ENCODE measurements at regions not wholly inside any gene's neighbourhood (a gene's known extent, or its start where the extent isn't known, plus 50 kb on each side); places are given as distances from the start of the nearest gene placed in this dataset.

DNA sequence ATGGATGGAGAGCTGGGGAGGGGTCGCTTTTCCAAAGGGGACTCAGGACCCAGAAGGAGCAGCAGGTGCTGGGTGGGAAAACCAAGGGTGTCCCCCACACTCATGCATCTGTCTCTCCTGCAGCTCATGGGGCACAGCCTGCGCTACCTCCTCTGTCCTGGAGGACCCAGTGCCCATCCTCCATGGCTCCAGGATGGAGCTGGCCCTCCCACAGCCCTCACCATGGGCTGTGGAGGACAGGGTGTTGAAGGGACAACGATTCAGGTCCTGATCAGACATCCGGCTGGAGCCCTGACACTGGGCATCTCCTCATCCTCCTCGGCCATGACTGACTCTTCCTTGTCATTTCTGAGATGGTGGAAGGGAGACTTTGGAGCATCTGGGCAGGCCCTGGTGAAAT is 97.9 kb upstream of the SULF2 start:
- Histone ChIP-seq H3K9me3 (no peaks in the 10 kb centered on the region), H3K27ac (no peak overlapping the region), H3K27me3 (peaks cover 0 to 6% (median 0%) of the 10 kb centered on the region in 4 donors), H3K4me1 (no peaks in the 10 kb centered on the region), H3K36me3 (no peaks in the 10 kb centered on the region), H3K4me3 (no peak overlapping the region)
- TF ChIP-seq, protein P1, sequence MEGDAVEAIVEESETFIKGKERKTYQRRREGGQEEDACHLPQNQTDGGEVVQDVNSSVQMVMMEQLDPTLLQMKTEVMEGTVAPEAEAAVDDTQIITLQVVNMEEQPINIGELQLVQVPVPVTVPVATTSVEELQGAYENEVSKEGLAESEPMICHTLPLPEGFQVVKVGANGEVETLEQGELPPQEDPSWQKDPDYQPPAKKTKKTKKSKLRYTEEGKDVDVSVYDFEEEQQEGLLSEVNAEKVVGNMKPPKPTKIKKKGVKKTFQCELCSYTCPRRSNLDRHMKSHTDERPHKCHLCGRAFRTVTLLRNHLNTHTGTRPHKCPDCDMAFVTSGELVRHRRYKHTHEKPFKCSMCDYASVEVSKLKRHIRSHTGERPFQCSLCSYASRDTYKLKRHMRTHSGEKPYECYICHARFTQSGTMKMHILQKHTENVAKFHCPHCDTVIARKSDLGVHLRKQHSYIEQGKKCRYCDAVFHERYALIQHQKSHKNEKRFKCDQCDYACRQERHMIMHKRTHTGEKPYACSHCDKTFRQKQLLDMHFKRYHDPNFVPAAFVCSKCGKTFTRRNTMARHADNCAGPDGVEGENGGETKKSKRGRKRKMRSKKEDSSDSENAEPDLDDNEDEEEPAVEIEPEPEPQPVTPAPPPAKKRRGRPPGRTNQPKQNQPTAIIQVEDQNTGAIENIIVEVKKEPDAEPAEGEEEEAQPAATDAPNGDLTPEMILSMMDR (IDR thresholded peaks at IDR 0.05) = no peak
- no peak for TF ChIP-seq POLR2A (IDR thresholded peaks at IDR 0.05)
- 80% methylated on average over 1 of the region's 5 CpGs; no CpG with 5 or more reads in 1 of the 2 donors for WGBS, 2 donors
- DNase-seq = no peak
- intact Hi-C loops (cut with DNase I) = no loop called here

DNA sequence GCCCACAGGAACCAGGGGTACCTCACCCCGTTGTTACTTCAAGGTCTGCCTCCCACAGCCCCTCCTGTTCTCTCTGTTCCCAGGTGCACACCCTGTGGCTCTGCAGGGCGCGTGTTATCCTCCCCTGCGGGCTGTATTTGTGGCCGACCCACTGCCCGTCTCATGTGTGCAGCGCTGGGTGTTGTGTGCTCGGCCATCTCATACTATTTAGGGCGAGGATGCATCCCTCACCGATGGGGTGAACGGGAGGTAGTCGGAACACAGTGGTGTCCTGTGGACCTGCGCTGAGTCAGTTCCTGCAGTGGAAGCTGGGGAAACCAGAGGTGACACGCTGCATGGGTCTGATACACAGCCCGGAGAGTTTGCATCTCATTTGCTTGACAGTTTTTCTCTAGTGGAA is 94.5 kb upstream of the SULF2 start:
- no peak overlapping the region for H3K4me3 ChIP-seq
- TF ChIP-seq, protein P1 (IDR thresholded peaks at IDR 0.05) = no peak
- no peak for TF ChIP-seq POLR2A (IDR thresholded peaks at IDR 0.05)
- H3K36me3 ChIP-seq = no peaks in the 10 kb centered on the region
- DNase-seq = no peak
- no peak overlapping the region for H3K27ac ChIP-seq
- H3K27me3 ChIP-seq = no peaks in the 10 kb centered on the region
- WGBS, 2 donors = 77 to 90% methylated on average over 9 to 15 of the region's 15 CpGs
- intact Hi-C loops (cut with DNase I) = no loop called here
- H3K4me1 ChIP-seq = no peaks in the 10 kb centered on the region
- H3K9me3 ChIP-seq = no peaks in the 10 kb centered on the region

DNA sequence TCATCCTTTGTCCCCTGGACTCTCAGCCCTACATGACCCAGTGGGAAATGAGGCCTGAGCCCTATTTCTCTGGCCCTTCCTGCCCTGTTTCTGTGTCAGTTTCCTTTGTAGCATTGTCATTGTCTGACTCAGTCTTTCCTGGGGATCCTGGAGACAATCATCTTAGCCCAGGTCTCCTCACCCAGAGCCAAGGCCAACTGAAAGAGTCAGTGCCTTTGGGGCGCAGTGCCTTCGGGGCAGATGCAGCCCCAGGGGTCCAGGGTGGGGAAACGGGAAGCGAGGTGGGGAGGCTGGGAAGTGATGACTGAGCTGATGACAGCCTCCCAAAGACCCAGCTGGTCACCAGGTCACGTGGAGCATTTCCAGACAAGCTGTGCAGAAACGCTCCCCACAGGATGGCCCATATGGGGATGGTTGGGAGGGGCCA is 93.3 kb upstream of the SULF2 start:
- WGBS, 2 donors = 38 to 56% methylated on average over 2 of the region's 6 CpGs
- Histone ChIP-seq H3K9me3 (no peaks in the 10 kb centered on the region), H3K4me1 (no peaks in the 10 kb centered on the region), H3K36me3 (no peaks in the 10 kb centered on the region), H3K27me3 (no peaks in the 10 kb centered on the region), H3K27ac (no peak overlapping the region), H3K4me3 (no peak overlapping the region)
- no peak for TF ChIP-seq POLR2A (IDR thresholded peaks at IDR 0.05)
- TF ChIP-seq, protein P1 (IDR thresholded peaks at IDR 0.05) = no peak
- intact Hi-C loops (cut with DNase I) = no loop called here
- no peak for DNase-seq

DNA sequence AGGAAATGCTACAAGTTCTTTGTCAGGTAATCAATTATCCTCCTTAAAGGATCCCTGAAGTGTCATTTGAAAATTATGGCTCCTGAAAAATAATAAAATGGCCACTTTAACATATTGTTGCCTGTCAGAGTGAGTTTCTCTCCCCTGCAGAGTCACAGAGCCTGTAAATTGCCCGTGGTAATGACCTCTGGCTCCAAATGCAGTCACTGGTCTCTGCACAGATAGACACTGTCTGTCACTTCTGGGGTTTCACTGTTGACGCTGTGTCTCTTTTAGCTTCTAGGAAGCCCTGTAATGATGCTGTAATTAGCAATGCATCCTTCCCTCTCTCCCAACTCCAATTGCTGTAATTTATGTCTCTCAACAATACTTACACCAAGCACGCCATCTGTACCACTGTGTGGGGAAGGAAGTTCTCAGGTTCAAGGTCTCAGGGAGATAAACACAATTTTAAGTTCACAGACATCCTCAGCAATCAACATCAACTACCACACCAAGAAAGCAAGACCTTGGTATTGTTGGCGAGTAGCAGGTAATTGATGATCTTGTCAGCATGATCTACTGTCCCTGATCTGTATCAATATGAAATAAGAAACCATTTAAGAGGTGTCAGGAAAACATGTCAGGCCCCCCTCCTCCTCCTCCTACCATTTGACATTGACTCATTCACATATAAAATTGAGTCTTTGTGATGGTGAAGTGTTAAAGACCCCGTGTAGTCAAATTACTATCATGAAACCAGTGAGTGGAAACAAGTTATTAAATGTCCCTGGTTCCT is 91.2 kb upstream of the SULF2 start:
- Histone ChIP-seq H3K4me1 (no peaks in the 10 kb centered on the region), H3K9me3 (no peaks in the 10 kb centered on the region), H3K4me3 (no peak overlapping the region), H3K27ac (no peak overlapping the region), H3K27me3 (no peaks in the 10 kb centered on the region), H3K36me3 (no peaks in the 10 kb centered on the region)
- DNase-seq = no peak
- TF ChIP-seq POLR2A (IDR thresholded peaks at IDR 0.05) = no peak
- TF ChIP-seq, protein P1 (IDR thresholded peaks at IDR 0.05) = no peak
- WGBS, 2 donors = 61 to 64% methylated on average over 4 to 5 of the region's 5 CpGs
- intact Hi-C loops (cut with DNase I) = no loop called here

DNA sequence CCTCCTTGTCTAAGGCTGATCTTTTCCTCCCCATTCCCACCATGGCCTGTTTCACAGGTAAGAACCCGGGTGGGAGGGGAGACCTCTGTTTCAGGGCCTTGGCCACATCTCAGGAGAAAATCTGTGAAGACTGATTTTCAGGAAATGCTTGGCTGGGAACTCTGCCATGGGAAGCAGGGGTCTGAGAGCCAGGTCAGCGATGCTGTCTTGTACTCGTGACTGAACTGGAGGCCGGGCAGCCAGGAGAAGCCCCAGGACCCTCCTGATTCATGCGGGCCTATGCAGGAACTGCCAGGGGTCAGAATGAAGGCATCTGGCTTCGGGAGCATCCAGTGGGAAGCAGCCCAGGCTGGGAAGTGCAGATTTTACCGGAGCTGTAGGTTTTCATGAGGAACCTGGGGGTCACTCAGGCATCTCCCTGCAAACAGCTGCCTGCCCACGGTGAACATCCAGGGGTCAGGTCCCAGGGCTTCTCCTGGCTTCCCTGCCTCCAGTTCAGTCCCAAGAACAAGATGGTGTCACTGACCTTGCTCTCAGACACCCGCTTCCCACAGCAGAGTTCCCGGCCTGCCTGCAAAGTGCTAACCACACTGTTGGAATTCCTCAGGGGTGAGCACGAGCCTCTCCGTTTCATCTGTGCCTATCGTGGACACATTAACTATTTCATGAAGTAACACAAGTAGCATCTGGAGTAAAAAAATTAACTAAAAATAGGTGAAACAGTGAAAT is 90.2 kb upstream of the SULF2 start:
- TF ChIP-seq POLR2A (IDR thresholded peaks at IDR 0.05) = no peak
- TF ChIP-seq, protein P1 (IDR thresholded peaks at IDR 0.05) = no peak
- no peak overlapping the region for H3K4me3 ChIP-seq
- intact Hi-C loops (cut with DNase I) = no loop called here
- H3K4me1 ChIP-seq = no peaks in the 10 kb centered on the region
- H3K27me3 ChIP-seq = no peaks in the 10 kb centered on the region
- no peaks in the 10 kb centered on the region for H3K36me3 ChIP-seq
- no peaks in the 10 kb centered on the region for H3K9me3 ChIP-seq
- no peak for DNase-seq
- H3K27ac ChIP-seq = no peak overlapping the region
- 55 to 90% methylated on average over 3 to 8 of the region's 13 CpGs for WGBS, 2 donors

Measured in esophagus squamous epithelium (tissue), 5 donors.